Ramos (cell line): ENCODE measurements at regions not wholly inside any gene's neighbourhood (a gene's known extent, or its start where the extent isn't known, plus 50 kb on each side); places are given as distances from the start of the nearest gene placed in this dataset.
"Not testable (repeated sequence)": the region's sequence is repeated elsewhere in the genome, so short reads cannot be mapped to it uniquely, and the experiment has no call there.

ENCODE experiments used
- in situ Hi-C: fragments of 300-500 bp; cut with MboI; formaldehyde crosslinking; loops from one replicate; pipeline ENCODE4 v1.14.3; 2022; ENCODE audit warnings: low sequenced_read_pairs; ENCODE audit not compliant: unreplicated experiment

DNA sequence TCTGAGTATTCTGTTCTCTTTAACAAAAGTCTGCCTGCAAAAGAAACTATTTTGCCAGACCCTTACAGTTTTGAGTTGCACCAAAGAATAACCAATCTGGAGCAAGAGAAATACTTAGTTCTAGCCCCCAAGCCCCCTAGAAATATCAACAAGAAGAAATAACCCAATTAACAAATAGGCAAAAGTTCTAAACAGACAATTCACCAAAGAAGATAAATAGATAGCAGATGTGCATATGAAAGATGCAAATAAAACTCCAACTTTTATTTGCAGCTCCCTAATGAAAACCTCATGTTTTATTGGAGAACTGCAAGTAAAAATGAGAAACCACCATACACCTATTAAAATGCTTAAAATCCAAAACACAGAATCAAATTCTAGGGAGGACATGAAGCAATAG is 1308.0 kb downstream of the CDH11 start:
- in situ Hi-C loops: no loop called here

DNA sequence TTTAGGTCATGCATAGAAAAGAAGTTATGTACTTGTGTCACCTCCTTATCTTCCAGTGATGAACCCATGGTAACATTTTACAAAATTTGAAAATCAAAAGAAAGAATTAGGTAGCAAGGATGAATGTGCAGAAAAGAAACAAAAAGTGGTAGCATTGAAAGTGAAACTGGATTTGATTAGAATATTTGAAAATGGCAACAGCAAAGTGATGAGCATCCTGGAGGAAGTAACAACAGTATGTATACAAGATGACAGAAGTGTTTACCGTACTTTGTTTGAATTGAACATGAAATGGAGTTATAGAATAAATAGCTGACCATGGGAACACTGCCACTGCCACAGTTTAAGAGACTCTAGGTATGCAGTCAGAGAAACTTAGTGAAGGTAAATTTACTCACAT is 1313.1 kb downstream of the CDH11 start:
- in situ Hi-C loops: no loop called here

DNA sequence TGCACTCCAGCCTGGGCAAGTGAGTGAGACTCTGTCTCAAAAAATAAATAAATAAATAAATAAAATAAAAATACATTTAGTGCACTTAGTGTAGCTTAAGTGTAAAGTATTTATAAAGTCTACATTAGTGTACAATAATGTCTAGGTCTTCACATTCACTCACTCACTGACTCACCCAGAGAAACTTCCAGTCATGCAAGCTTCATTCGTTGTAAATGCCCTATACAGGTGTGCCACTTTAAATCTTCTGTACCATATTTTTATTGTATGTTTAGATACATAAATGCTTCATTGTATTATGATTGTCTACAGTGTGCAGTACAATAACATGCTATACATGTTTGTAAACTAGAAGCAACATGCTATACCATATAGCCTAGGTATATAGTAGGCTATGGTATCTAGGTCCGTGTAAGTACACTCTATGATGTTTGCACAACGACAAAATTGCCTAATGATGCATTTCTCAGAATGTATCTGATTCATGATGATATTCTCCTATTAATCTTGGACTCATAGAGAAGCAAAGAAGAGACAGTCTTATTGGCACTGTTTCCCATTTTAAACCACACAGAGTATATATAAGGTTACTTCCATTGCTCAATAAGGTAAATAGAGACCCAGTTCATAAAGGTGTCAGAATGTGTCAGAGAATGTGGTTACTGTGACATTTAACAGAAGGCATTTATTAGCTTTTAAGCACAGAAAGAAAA is 1314.9 kb downstream of the CDH11 start:
- in situ Hi-C loops: no loop called here

DNA sequence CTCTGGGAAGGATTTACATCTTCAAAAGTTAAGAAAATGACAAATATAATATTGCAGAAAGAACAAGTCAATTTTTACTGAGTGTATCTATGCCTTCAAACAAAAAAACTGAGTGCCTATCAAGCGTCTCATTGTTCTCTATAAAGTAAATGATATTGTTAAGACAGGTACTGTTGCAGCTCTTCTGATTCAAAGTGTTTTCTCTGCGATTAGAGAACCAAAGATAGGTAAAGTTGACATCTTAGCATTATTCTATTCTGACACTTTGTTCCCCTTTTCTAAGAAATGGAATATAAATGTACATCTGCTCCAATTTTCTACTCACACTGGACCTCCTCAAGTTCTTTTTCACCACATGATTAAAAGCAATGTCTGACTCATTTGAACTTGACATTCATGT is 1317.7 kb downstream of the CDH11 start:
- in situ Hi-C loops: no loop called here

DNA sequence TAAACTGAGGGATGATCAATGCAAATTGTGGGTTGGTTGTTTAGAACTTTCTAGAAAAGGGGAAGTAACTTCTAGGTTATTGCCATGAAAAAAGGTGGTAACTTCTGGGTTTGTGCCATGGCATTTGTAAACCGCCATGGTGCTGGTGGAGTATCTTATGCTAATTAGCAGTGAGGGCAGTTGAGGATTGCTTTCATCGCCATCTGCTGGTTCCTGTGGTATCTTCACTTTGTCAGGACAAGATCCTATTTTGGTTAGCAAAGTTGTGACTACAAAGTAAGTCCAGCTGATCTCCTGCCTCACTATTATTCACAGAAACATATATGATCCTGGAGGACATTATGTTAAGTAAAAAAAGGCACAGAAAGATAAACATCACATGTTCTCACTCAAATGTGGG is 1332.3 kb downstream of the CDH11 start:
- in situ Hi-C loops: no loop called here

DNA sequence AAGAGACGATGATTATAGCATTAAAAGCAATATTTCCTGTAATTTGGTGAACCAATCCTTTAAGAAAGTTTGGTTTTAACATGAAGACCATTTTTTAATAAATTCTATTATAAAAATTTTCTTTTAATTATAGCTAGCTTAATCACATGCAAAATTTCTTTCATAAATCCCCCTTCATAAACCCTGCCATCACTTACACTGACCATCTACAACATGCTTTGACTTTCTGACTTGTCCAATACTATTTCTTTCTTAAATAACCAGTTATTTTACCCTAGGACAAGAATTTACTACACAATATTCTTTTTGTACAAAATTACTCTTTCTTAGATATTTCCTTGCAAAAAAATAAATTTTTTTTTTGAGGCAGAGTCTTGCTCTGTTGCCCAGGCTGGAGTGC is 1334.8 kb downstream of the CDH11 start:
- in situ Hi-C loops: no loop called here

DNA sequence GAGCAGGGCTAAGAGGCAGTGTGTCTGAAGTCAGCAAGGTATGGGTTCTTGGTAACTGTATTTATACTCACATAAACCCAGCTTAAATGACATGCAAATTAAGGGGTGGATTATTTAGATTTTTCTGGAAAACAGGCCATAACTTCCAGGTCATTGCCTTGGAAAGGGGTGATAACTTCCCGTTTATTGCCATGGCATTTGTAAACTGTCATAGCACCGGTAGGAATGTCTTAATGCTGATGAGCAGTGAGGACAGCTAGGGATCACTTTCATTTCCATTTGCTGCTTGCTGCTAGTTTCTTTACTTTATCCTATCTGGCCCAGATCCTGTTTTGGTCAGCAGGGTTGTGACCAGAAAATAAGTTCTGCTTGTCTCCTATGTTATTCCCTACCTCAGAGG is 1336.7 kb downstream of the CDH11 start:
- in situ Hi-C loops: no loop called here

DNA sequence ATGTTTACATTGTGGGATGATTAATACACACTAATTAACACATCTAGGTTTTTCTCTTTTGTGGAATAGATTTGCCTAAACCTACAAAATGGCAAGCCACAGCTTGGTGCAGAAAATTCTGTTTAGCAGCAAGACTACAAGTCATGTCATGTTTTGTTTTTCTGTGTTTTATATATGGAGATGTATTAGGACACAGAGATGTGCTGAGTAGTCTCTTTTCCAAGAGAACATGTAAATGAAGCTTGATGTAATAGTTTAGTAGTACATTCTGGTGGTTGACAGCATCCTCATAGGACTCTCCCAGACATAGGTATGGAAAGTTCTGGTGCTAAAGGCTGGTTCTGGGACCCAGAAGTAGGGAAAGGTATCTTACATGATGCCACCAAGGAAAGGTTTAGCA is 1345.4 kb downstream of the CDH11 start:
- in situ Hi-C loops: no loop called here

DNA sequence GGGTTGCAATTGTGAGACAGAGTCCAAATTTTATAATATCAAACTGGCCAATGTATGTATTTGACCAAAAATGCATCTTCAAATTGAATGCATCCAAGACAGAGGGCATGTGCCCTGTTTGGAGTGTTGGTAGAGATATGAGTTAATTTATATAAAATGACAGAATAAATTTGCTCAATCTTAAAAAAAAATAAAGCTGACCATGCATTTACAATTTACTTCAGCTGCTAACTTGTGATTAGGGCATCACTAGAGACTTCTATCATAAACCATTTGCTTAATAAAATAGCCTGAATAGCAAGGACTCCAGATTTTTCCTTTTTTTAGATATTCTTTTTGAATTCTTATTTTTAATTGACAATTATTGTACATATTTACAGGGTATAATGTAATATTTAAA is 1345.8 kb downstream of the CDH11 start:
- in situ Hi-C loops: no loop called here

DNA sequence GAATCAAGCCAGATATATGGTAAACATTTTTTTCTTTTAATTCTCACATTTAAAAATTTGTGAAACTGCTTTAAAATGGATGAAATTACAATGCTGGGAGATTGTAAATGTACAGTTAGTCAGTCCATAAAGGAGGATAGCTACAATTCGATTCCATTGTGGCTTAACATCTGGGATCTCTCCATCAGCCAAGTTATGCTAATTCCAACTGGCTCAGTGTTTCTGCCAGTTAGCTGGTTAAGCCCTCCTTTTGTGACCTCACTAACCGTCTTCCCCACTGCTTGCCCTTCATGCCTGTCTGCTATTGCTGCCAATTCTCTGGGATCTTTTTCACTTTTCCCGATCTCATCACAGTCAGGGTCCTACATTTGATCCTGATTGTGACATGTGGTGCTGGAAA is 1347.6 kb downstream of the CDH11 start:
- in situ Hi-C loops: no loop called here

DNA sequence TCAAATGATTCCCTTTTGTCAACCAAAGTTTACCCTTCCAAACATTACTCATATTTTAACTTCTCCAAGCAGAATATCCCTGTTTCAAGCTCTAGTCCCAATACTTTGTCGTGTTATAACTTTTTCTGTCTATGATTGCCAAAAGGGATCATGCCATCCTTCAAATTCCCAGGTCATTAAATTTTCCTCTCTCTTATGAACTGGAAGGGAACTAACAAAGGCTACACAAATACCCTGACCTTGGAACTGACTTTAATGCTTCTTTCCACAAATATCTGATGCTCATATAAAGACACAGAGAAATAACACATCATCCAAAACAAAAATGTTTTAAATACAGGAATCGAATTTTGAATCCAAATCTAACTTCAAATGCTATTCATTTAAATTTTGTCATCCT is 1352.7 kb downstream of the CDH11 start:
- in situ Hi-C loops: no loop called here

DNA sequence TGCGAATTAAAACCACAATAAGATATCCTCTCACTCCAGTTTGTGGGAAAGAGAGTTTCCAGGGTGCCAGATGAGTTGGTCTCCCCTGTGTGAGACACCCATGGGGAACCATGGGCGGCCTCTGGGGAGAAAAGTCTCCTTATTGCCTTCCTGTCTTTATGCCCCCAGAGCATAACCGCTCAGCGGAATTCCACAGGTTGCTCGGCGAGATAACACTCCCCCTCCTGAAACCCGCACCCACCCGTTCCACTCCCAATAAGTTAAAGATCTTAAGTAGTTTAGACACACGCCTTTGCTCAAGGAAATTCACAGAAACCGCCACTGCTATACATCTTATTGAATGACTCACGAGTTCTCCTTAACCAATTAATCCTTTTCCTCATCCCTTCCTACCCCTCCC is 1361.6 kb downstream of the CDH11 start:
- in situ Hi-C loops: not testable (repeated sequence)

DNA sequence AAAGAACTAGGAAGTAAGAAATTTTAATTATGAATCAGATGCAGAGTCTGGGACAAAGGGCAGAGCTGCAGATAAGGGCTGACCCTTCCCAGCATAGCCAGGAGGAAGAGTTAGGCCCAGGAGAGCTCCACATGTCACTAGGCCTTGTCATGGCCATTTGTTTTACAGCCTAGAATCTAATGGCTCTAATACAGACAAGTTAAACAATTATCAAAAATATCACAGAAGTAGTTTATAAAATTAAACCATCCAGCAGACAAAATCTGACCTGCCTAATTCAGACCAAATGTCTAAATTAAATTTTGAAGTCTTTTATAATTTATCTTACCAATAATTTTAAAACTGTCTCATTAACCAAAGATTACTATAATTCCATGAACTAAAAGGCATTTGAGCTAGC is 1369.5 kb downstream of the CDH11 start:
- in situ Hi-C loops: no loop called here

DNA sequence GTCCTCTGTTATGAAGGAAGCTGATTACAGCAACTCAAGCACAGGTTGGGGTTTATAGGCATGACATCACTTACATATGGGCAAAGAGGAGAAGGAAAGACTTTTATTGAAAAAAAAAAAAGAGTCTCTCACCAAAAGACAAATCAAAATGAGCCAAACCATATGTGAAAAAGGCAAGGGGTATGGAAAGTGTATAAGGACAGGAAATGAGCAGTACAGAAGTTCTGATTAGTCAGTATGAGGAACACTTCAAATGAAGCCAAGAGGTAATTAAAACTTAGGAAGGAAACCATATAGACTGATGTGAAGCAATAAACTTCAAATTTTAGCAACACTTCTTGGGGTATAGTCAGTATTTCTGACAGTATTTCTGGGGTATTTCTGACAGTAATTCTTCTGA is 1372.6 kb downstream of the CDH11 start:
- in situ Hi-C loops: no loop called here

DNA sequence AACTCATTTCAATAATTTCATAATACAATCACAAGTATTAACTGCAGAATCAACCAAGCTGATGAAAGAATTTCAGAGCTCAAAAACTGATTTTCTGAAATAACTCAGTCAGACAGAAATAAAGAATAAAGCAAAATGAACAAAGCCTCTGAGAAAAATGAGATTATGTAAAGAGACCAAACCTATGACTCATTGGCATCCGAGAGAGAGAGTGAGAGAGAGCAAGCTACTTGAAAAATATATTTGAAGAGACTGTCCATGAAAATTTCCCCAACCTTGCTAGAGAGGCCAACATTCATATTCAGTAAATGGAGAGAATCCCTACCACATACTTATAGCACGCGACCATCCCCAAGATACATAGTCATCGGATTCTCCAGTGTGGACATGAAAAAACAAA is 1376.4 kb downstream of the CDH11 start:
- in situ Hi-C loops: no loop called here

DNA sequence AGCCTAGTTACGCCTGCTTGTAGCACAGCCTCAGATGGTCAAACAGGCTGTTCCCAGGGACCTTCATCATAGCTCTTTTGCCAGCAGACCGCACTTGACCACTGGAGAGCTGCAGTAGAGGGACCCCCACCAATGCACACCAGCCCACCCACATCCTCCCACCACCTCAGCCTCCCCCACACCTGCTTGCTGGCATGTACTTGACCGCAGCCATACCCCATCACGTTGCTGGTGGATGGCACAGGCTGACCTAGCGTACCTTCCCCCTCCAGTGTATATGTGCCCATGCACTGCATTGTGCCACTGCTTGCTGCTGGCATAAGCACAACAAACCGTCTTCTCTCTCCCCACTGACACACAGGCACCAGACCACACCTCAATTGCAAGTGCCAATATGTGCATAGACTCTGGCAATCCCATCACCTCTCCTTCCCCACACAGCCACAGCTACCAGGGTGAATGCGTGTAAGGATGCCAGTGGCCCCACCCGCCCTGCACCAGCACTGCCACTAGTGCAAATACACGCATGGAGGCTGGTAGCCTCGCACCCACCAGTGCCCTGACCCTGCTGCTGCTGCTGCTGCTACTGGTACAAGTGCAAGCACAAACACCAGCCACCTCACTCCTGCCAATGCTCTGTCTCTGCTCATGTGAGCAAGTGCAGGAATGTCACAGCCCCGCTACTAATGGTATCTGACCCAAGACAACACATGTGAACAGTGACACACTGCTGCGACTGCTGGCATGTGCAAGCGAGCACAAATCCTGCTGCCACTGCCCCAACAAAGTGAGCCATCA is 1377.6 kb downstream of the CDH11 start:
- in situ Hi-C loops: no loop called here

DNA sequence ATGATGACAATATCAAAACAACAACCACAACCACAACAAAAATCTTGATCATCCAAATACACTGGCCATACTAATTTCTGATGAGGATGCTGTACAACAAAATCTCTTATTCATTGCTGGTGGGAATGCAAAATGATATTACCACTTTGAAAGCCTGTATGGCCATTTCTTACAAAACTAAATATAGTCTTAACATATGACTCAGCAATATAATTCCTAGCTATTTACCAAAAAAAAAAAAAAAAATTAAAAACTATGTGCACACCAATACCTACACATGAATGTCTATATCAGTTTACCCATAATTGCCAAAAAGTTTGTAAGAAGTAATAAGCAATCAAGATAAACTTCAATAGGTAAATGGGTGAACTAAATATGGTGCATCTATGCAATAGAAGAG is 1379.7 kb downstream of the CDH11 start:
- in situ Hi-C loops: no loop called here

DNA sequence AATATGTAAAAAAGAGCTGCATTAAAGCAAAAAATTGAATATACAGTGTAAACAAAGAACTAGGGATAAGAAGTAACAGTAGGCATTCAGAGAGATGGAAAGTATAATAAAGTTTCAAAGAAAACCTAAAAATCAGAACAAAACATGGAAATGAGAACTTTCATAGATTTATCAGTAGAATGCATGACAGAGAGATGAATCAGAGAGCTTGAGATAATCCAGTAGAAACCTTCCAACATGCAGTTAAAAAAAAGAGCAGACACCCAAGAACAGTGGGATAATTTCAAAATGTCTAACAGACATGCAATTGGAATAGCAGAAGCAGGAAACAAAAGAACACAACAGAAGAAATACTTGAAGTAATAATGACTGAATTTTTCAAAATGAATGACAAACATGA is 1384.2 kb downstream of the CDH11 start:
- in situ Hi-C loops: no loop called here

DNA sequence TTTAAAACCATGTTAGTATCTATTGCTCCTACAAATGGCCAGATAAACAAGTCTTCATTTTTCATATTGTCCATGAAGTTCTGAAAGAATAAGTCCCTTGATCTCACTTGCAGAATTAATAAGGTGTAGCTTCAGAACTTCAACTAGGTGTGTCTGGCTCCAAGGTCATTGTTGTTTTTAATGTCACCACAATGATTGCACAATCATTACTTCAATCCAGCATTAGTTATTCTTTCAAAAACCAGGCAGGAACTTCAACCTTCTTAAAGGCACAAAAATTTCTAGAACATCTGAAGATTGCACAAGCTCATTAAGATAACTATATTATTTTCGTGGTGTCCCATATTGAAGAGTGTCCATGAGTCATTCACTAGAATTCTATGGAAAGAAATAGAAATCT is 1386.4 kb downstream of the CDH11 start:
- in situ Hi-C loops: no loop called here

DNA sequence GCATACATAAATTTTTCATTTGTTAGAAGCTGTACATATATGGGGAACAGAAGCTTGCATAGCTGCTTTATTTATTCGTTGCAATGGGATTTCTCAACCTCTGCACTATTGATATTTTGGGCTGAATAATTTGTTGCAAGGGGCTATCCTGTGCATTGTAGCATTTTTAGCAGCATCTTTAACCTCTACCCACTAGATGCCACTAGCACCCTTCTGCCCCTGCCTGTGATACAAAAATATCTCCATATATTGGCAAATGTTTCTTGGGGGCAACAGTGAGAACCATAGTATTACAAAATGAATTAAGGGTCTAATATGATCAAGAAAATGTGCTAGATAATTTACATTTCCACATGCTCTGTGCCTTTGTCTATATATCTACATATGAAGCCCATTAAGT is 1401.0 kb downstream of the CDH11 start:
- in situ Hi-C loops: no loop called here

DNA sequence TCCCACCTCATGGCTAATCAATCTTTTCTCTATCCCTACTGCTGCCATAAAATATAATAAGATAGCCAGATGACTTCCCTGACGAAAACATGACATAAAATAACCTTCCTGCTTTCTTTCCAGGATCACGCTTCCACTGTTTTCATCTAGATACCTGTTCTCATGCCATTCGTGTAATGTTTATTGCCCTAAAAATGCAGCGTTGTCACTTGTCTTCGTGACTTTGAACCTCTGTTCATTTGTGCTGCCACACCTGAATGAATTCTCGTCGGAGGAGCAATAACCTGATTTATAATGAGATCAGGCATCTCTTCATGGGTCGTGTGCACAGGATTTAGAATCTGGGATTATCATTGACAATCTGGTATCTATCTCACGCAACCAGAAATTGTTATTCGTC is 1401.9 kb downstream of the CDH11 start:
- in situ Hi-C loops: no loop called here

DNA sequence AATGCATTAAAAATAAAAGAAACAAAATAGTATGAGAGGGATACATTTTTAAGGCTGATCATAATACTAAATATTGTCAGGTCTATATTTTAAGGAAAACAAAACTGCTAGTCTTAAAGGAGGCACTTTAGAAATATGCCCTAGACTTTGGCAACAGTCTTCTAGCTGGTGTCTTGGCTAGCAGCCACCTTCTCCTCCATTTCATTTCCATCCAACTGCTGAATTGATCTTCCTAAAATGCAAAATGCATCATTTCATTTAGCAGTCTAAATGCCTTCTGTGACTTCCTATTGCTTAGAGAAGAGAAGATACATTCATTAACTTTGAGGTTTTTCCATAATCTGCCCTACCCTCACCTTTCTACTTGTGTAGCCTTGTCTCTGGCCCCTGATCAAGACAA is 1404.1 kb downstream of the CDH11 start:
- in situ Hi-C loops: no loop called here
